ENCODE measurements at regions not wholly inside any gene's neighbourhood (a gene's known extent, or its start where the extent isn't known, plus 50 kb on each side); places are given as distances from the start of the nearest gene placed in this dataset.
"Not testable (repeated sequence)": the region's sequence is repeated elsewhere in the genome, so short reads cannot be mapped to it uniquely, and the experiment has no call there.

DNA sequence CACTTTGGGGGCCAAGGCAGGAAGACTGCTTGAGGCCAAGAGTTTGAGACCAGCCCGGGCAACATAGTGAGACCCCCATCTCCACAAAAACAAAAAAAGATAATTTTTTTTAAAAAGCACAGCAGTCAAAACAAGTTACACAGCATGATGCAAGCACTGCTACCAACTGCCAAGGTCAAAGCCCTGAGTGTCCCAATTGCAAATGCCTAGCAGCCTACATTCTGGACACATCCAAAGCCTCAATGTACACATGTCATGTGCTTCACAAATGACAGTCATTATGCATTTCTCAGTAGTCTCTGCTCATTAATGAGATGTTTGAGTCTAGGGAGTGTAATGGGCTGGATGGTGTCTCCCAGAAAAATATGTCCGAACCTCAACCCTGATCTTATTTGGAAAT lies 113.7 kb upstream of the CCND2 start:
- Histone ChIP-seq H3K36me3 (ENCODE audit: control insufficient read depth in 1 of 2, insufficient read depth in 2 of 2, low read length in 2 of 2) (no peaks in the 10 kb centered on the region), H3K4me1 (ENCODE audit: control insufficient read depth in 1 of 2, insufficient read depth in 2 of 2, low read length in 2 of 2) (peaks cover 1% of the 10 kb centered on the region in 2 donors), H3K27ac (ENCODE audit: low read depth, low read length) (no peak overlapping the region)

DNA sequence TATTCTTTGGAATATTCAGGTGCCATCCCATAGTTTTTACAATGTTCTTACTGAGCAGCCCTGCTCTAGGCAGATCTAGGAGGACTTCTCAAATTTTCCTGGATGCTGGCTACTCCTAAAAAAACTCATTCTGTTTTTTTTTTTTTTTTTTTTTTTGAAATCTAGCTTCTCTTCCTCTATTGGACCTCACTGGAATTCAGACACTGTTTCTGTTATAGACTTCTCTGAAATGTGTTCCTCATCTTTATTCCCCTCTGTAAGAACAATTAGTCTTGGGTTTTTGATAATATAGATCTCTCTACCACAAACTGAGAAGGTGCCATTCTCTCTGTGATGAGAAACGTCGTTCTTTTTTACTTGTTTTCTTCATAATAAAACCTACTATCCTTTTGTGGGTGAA lies 115.3 kb upstream of the CCND2 start:
- Histone ChIP-seq H3K4me1 (ENCODE audit: control insufficient read depth in 1 of 2, insufficient read depth in 2 of 2, low read length in 2 of 2) (peaks cover 5 to 12% of the 10 kb centered on the region in 2 donors), H3K27ac (ENCODE audit: low read depth, low read length) (no peak overlapping the region), H3K27me3 (ENCODE audit: control insufficient read depth in 1 of 2, insufficient read depth in 2 of 2, low read length in 2 of 2) (no peaks in the 10 kb centered on the region), H3K9me3 (ENCODE audit: control insufficient read depth in 1 of 2, low read length in 2 of 2) (no peaks in the 10 kb centered on the region), H3K36me3 (ENCODE audit: control insufficient read depth in 1 of 2, insufficient read depth in 2 of 2, low read length in 2 of 2) (no peaks in the 10 kb centered on the region), H3K9ac (ENCODE audit: low read depth in 1 of 2, low read length in 2 of 2) (no peak overlapping the region), H3K4me3 (ENCODE audit: low read depth in 1 of 2, low read length in 2 of 2) (no peak overlapping the region)

More for the DNA sequence above, 113.7 kb upstream of the CCND2 start:
- no peaks in the 10 kb centered on the region for H3K27me3 ChIP-seq (ENCODE audit: control insufficient read depth in 1 of 2, insufficient read depth in 2 of 2, low read length in 2 of 2)
- no peaks in the 10 kb centered on the region for H3K9me3 ChIP-seq (ENCODE audit: control insufficient read depth in 1 of 2, low read length in 2 of 2)
- no peak overlapping the region for H3K9ac ChIP-seq (ENCODE audit: low read depth in 1 of 2, low read length in 2 of 2)
- no peak overlapping the region for H3K4me3 ChIP-seq (ENCODE audit: low read depth in 1 of 2, low read length in 2 of 2)

DNA sequence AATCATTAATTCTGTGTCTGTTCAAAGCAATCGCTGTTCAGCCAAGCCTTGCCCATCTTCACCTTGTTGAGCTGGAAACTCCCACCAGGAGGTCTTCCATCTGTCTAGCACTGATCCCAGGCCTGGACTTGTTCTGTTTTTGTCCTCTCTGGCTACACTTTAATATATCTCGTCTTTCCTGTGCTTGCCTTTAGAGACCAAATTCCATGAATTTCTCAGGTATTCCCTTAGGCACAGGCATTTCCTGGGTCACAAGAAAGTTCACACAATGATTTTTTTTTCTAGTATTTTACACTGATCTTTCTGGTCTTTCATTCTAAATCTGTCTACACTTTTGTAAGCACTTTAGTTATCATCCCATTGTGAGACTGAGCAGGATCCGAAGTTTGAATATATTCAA lies 116.4 kb upstream of the CCND2 start:
- Histone ChIP-seq H3K36me3 (ENCODE audit: control insufficient read depth in 1 of 2, insufficient read depth in 2 of 2, low read length in 2 of 2) (no peaks in the 10 kb centered on the region), H3K9ac (ENCODE audit: low read depth in 1 of 2, low read length in 2 of 2) (no peak overlapping the region), H3K4me3 (ENCODE audit: low read depth in 1 of 2, low read length in 2 of 2) (no peak overlapping the region), H3K27ac (ENCODE audit: low read depth, low read length) (no peak overlapping the region), H3K27me3 (ENCODE audit: control insufficient read depth in 1 of 2, insufficient read depth in 2 of 2, low read length in 2 of 2) (no peaks in the 10 kb centered on the region), H3K4me1 (ENCODE audit: control insufficient read depth in 1 of 2, insufficient read depth in 2 of 2, low read length in 2 of 2) (peaks cover 7 to 21% of the 10 kb centered on the region in 2 donors), H3K9me3 (ENCODE audit: control insufficient read depth in 1 of 2, low read length in 2 of 2) (no peaks in the 10 kb centered on the region)

DNA sequence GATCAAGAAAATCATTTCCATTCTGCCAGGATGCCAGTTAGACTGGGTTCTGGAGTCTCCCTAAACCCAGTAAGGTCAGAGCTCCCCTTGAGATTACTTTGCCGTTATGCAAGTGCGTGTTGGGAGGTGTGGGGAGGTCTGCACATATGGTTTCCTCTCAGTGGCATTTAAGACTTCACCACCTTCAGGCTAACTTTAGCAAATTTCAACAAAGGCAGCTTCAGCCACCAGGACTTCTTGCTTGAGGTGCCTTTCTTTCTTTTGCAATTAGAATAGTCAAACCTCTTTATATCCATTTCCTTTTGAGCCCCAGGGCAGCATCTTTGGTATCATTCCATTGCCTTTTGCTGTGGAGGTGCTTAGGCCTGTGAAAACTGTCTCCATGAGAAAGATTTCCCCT lies 117.2 kb upstream of the CCND2 start:
- Histone ChIP-seq H3K9me3 (ENCODE audit: control insufficient read depth in 1 of 2, low read length in 2 of 2) (no peaks in the 10 kb centered on the region), H3K4me1 (ENCODE audit: control insufficient read depth in 1 of 2, insufficient read depth in 2 of 2, low read length in 2 of 2) (peaks cover 7 to 27% of the 10 kb centered on the region in 2 donors), H3K27me3 (ENCODE audit: control insufficient read depth in 1 of 2, insufficient read depth in 2 of 2, low read length in 2 of 2) (no peaks in the 10 kb centered on the region), H3K27ac (ENCODE audit: low read depth, low read length) (no peak overlapping the region), H3K4me3 (ENCODE audit: low read depth in 1 of 2, low read length in 2 of 2) (no peak overlapping the region), H3K9ac (ENCODE audit: low read depth in 1 of 2, low read length in 2 of 2) (no peak overlapping the region), H3K36me3 (ENCODE audit: control insufficient read depth in 1 of 2, insufficient read depth in 2 of 2, low read length in 2 of 2) (no peaks in the 10 kb centered on the region)

DNA sequence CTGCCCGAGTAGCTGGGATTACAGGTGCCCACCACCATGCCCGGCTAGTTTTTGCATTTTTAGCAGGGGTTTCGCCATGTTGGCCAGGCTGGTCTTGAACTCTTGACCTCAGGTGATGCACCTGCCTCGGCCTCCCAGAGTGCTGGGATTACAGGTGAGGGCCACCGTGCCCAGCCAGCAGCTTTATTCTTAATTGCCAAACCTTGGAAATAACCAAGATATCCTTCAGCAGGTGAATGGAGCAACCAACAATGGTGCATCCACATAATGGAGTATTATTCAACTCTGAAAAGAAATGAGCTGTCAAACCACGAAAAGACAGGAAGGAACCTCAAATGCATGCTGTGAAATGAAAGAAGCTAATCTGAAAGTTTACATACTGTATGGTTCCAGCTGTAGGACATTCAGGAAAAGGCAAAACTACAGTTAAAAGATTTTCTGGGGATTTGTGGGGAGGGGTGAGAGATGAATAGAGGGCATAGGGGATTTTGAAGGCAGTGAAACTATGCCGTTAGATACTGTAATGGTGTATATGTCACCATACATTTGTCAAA lies 118.8 kb upstream of the CCND2 start:
- no peaks in the 10 kb centered on the region for H3K9me3 ChIP-seq (ENCODE audit: control insufficient read depth in 1 of 2, low read length in 2 of 2)
- no peak overlapping the region for H3K9ac ChIP-seq (ENCODE audit: low read depth in 1 of 2, low read length in 2 of 2)
- H3K4me3 ChIP-seq (ENCODE audit: low read depth in 1 of 2, low read length in 2 of 2): no peak overlapping the region
- H3K4me1 ChIP-seq (ENCODE audit: control insufficient read depth in 1 of 2, insufficient read depth in 2 of 2, low read length in 2 of 2): peaks cover 7 to 27% of the 10 kb centered on the region in 2 donors
- no peaks in the 10 kb centered on the region for H3K36me3 ChIP-seq (ENCODE audit: control insufficient read depth in 1 of 2, insufficient read depth in 2 of 2, low read length in 2 of 2)
- H3K27me3 ChIP-seq (ENCODE audit: control insufficient read depth in 1 of 2, insufficient read depth in 2 of 2, low read length in 2 of 2): no peaks in the 10 kb centered on the region
- H3K27ac ChIP-seq (ENCODE audit: low read depth, low read length): no peak overlapping the region

DNA sequence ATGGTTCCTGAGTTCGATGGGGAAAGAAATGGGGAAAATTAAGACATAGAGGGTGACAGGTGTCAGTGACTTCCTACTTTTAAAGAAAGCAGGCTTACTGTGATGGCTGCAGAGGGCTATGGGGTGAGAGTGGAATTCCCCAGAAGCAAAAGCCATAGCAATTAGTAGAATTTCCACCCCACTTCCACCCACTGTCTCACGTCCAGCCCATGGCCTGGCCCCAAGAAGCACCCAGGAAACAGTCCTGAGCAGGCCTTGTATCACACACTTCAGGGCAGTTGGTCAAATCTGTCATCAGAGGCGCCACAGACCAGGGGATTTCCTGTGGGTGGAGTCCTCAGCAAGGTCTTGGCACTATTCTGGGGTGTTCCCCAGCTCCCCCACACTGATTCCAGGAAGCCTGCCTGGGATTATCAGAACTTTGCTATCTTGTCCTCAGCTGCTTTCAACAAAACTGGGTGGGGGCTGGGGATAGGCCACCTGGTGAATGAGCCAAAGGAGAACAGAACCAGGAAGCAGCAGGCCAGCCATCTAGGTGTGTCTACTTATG lies 120.1 kb upstream of the CCND2 start:
- peaks cover 11 to 34% of the 10 kb centered on the region in 2 donors for H3K4me1 ChIP-seq (ENCODE audit: control insufficient read depth in 1 of 2, insufficient read depth in 2 of 2, low read length in 2 of 2)
- H3K9ac ChIP-seq (ENCODE audit: low read depth in 1 of 2, low read length in 2 of 2): no peak overlapping the region
- H3K36me3 ChIP-seq (ENCODE audit: control insufficient read depth in 1 of 2, insufficient read depth in 2 of 2, low read length in 2 of 2): no peaks in the 10 kb centered on the region
- no peak overlapping the region for H3K4me3 ChIP-seq (ENCODE audit: low read depth in 1 of 2, low read length in 2 of 2)
- no peak overlapping the region for H3K27ac ChIP-seq (ENCODE audit: low read depth, low read length)
- no peaks in the 10 kb centered on the region for H3K27me3 ChIP-seq (ENCODE audit: control insufficient read depth in 1 of 2, insufficient read depth in 2 of 2, low read length in 2 of 2)
- H3K9me3 ChIP-seq (ENCODE audit: control insufficient read depth in 1 of 2, low read length in 2 of 2): no peaks in the 10 kb centered on the region

DNA sequence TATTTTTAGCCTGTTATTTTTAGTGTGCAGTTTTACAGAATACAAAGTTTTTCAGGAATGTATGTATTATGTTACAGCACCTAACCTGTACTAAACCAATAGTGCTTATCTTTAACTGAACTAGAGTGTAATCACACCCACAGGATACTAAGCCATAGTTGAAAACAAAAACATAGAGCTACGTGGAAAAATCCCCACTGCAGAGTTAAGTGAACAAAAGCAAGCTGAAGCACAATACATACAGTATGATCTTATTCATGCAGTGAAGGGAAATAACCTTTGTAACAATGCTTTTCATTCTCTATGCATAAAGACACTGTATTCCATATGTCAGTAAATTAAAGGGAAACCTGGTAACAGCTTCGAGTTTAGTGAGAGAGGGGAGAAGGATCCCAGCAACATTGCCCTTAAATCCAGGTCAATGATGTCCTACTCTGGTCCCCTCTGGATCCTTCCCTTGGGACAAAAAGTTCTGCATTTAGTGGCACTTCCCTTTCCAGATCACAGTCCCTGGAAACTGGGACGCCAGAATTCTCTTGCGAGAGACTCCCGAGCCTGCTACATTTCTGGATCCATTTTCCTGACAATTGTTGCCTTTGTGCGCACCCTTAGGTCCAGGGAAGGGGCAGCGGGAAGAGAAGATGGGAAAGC lies 121.3 kb upstream of the CCND2 start:
- H3K4me3 ChIP-seq (ENCODE audit: low read depth in 1 of 2, low read length in 2 of 2): no peak overlapping the region
- H3K9me3 ChIP-seq (ENCODE audit: control insufficient read depth in 1 of 2, low read length in 2 of 2): no peaks in the 10 kb centered on the region
- H3K36me3 ChIP-seq (ENCODE audit: control insufficient read depth in 1 of 2, insufficient read depth in 2 of 2, low read length in 2 of 2): no peaks in the 10 kb centered on the region
- H3K4me1 ChIP-seq (ENCODE audit: control insufficient read depth in 1 of 2, insufficient read depth in 2 of 2, low read length in 2 of 2): peaks cover 15 to 37% of the 10 kb centered on the region in 2 donors
- no peak overlapping the region for H3K27ac ChIP-seq (ENCODE audit: low read depth, low read length)
- no peaks in the 10 kb centered on the region for H3K27me3 ChIP-seq (ENCODE audit: control insufficient read depth in 1 of 2, insufficient read depth in 2 of 2, low read length in 2 of 2)
- no peak overlapping the region for H3K9ac ChIP-seq (ENCODE audit: low read depth in 1 of 2, low read length in 2 of 2)

DNA sequence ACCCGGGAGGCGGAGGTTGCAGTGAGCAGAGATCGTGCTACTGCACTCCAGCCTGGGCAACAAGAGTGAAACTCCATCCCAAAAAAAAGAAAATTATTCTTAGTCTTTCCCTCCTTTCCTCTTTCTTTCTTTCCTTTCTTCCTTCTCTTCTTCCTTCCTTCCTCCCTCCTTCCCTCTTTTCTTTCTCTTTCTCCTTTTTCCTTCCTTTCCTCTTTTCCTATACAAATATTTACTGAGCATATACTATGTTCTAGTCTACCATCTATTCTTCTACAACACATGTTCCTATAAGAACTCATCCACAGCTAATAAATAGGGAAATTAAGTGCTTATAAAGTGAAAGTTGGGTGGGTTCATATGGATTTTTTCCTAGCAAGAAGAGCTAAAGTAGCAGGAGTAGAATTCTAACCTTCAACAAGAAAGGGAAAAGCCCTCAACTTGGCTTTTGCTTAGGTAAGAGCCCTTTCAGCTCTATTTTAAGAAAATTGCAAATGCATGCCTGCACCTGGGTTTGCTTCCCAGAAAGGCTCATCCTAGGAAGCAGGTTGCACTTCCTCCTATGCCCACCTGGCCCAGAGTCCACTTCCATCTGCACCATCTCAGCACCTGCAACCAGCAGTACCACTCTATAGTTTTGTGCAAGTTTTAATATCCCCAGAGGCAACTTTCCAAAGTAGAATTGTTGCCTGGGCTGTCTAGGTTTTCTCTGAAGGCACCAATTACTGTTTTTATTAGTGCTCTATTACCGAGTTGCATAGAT lies 122.0 kb upstream of the CCND2 start:
- Histone ChIP-seq H3K9ac (ENCODE audit: low read depth in 1 of 2, low read length in 2 of 2) (no peak overlapping the region), H3K9me3 (ENCODE audit: control insufficient read depth in 1 of 2, low read length in 2 of 2) (no peaks in the 10 kb centered on the region)

DNA sequence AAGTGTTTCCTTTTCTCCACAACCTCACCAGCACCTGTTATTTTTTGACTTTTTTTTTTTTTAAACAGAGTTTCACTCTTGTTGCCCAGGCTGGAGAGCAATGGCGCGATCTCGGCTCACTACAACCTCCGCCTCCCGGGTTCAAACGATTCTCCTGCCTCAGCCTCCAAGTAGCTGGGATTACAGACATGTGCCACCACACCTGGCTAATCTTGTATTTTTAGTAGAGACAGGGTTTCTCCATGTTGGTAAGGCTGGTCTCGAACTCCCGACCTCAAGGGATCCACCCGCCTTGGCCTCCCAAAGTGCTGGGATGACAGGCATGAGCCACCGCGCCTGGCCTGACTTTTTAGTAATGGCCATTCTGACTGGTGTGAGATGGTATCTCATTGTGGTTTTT lies 123.2 kb upstream of the CCND2 start:
- not testable (repeated sequence) for H3K9me3 ChIP-seq (ENCODE audit: control insufficient read depth in 1 of 2, low read length in 2 of 2); H3K9ac ChIP-seq (ENCODE audit: low read depth in 1 of 2, low read length in 2 of 2); H3K36me3 ChIP-seq (ENCODE audit: control insufficient read depth in 1 of 2, insufficient read depth in 2 of 2, low read length in 2 of 2); H3K27ac ChIP-seq (ENCODE audit: low read depth, low read length); H3K4me3 ChIP-seq (ENCODE audit: low read depth in 1 of 2, low read length in 2 of 2); H3K27me3 ChIP-seq (ENCODE audit: control insufficient read depth in 1 of 2, insufficient read depth in 2 of 2, low read length in 2 of 2)
- H3K4me1 ChIP-seq (ENCODE audit: control insufficient read depth in 1 of 2, insufficient read depth in 2 of 2, low read length in 2 of 2): peaks cover 15 to 37% of the 10 kb centered on the region in 2 donors

More for the DNA sequence above, 122.0 kb upstream of the CCND2 start:
- no peaks in the 10 kb centered on the region for H3K27me3 ChIP-seq (ENCODE audit: control insufficient read depth in 1 of 2, insufficient read depth in 2 of 2, low read length in 2 of 2)
- peaks cover 15 to 37% of the 10 kb centered on the region in 2 donors for H3K4me1 ChIP-seq (ENCODE audit: control insufficient read depth in 1 of 2, insufficient read depth in 2 of 2, low read length in 2 of 2)
- H3K4me3 ChIP-seq (ENCODE audit: low read depth in 1 of 2, low read length in 2 of 2): no peak overlapping the region
- H3K27ac ChIP-seq (ENCODE audit: low read depth, low read length): no peak overlapping the region
- no peaks in the 10 kb centered on the region for H3K36me3 ChIP-seq (ENCODE audit: control insufficient read depth in 1 of 2, insufficient read depth in 2 of 2, low read length in 2 of 2)

DNA sequence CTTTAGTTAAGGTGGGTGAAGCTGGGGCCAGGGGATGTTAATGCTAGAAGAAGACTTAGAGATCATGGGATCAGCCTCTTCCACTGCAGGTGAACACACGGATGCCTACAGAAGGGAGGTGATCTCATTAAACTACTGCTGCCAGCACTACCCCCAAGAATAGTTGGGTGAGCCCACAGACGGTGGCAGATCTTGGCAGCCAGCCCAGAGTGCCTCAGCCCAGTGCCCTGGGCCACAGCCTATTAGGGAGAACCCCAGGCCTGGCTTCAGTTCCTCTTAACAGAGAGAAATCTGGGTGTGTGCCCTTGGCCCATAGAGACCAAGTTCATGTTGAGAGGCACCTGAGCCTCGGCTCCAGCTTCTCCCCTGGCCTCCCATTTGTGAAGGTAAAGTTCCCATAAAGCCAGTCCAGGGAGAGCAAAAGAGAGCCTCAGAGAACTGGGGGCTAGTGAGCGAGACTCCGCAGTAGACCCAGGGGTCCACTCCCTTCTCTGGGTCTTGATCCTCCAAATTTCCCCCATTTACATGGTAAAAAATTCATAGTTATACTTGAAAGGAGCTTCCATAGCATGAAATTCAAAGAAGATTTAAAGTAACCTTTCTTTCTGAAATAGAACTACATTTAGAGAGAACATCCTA lies 125.0 kb upstream of the CCND2 start:
- Histone ChIP-seq H3K4me1 (ENCODE audit: control insufficient read depth in 1 of 2, insufficient read depth in 2 of 2, low read length in 2 of 2) (peaks cover 13 to 28% of the 10 kb centered on the region in 2 donors), H3K36me3 (ENCODE audit: control insufficient read depth in 1 of 2, insufficient read depth in 2 of 2, low read length in 2 of 2) (no peaks in the 10 kb centered on the region), H3K4me3 (ENCODE audit: low read depth in 1 of 2, low read length in 2 of 2) (no peak overlapping the region), H3K27me3 (ENCODE audit: control insufficient read depth in 1 of 2, insufficient read depth in 2 of 2, low read length in 2 of 2) (no peaks in the 10 kb centered on the region), H3K9me3 (ENCODE audit: control insufficient read depth in 1 of 2, low read length in 2 of 2) (no peaks in the 10 kb centered on the region), H3K9ac (ENCODE audit: low read depth in 1 of 2, low read length in 2 of 2) (no peak overlapping the region), H3K27ac (ENCODE audit: low read depth, low read length) (no peak overlapping the region)
